ENCODE measurements at regions not wholly inside any gene's neighbourhood (a gene's known extent, or its start where the extent isn't known, plus 50 kb on each side); places are given as distances from the start of the nearest gene placed in this dataset.

DNA sequence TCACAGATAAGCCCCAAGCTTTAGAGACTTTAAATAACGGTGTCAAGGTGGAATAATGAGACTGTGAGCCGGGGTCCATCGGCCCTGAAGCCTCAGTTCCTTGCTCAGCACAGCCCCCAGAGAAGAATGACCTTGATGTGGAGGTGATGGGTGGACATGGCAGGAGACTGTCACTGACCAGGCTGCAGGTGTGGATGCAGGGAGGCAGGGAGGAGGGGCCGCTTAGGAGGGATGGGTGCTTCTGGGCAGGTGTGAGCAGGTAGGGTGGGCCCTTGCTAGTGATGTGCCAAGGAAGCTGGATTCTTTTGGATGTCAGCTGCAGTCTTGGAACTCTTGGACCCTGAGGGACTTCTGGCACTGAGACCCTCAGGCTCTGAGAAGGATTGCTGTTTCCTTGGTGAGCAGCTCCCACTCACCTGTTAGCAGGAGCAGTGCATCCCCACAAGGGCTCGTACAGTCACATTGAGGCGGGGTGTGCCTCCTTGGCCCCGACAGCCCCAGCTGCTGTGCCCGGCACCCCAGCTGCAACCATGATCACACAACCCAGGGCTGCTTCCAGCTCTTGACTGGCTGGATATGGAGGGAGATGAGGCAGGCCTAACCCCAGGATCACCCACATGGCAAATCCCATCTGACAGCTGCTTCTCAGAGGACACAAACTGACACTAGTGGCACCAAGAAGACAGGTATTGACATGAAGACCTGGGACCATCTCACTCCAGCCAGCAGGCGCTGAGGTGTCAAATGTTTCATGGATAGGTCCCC is 209.8 kb upstream of the HDAC4 start:
- no peaks in the 10 kb centered on the region for H3K36me3 ChIP-seq
- no peak overlapping the region for H3K27ac ChIP-seq
- TF ChIP-seq, protein P1, sequence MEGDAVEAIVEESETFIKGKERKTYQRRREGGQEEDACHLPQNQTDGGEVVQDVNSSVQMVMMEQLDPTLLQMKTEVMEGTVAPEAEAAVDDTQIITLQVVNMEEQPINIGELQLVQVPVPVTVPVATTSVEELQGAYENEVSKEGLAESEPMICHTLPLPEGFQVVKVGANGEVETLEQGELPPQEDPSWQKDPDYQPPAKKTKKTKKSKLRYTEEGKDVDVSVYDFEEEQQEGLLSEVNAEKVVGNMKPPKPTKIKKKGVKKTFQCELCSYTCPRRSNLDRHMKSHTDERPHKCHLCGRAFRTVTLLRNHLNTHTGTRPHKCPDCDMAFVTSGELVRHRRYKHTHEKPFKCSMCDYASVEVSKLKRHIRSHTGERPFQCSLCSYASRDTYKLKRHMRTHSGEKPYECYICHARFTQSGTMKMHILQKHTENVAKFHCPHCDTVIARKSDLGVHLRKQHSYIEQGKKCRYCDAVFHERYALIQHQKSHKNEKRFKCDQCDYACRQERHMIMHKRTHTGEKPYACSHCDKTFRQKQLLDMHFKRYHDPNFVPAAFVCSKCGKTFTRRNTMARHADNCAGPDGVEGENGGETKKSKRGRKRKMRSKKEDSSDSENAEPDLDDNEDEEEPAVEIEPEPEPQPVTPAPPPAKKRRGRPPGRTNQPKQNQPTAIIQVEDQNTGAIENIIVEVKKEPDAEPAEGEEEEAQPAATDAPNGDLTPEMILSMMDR (IDR thresholded peaks at IDR 0.05), result no peak
- no peak for TF ChIP-seq EP300 (IDR thresholded peaks at IDR 0.05)
- H3K27me3 ChIP-seq, result no peaks in the 10 kb centered on the region
- peaks cover 0 to 2% (median 0%) of the 10 kb centered on the region in 4 donors for H3K4me1 ChIP-seq
- no peak overlapping the region for H3K4me3 ChIP-seq
- WGBS, 2 donors, result 89 to 96% methylated on average over 5 to 8 of the region's 9 CpGs
- no peaks in the 10 kb centered on the region for H3K9me3 ChIP-seq
- DNase-seq (ENCODE audit: low spot score in 2 of 2), result no peak

DNA sequence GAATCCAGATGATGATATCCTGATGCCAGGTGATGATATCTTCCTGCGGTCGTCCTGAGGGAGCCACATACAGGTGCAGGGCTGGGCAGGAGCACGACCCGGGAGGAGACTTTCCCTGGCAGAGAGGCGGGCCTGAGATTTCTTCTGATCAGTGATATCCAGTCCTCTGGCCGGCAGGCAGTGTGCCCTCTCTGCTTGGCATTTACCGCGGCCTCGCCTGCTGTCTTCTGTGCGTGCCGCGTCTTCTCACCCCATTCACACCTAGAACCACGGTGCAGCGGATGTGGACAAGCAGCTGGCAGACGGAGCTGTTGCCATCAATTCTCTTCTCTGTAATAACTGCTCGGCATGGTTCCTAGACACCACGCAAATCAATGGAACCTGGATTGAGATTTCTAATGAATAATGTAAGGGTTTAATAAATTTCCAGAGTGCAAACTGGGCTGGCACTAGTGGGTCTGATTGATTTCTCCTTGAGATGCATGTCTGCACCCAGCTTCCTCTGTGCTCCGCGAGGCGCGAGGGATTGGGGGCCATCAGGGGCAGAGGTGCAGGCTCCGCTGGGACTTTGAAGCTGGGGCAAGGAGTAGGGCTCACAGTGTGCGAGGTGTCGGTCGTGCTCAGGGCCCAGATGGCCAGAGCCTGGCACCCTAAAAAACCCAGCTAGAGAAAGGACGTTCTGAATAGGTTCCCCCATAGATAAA is 208.9 kb upstream of the HDAC4 start:
- Histone ChIP-seq H3K4me3 (no peak overlapping the region), H3K9me3 (no peaks in the 10 kb centered on the region), H3K27me3 (no peaks in the 10 kb centered on the region), H3K36me3 (no peaks in the 10 kb centered on the region), H3K4me1 (peaks cover 0 to 2% (median 0%) of the 10 kb centered on the region in 4 donors), H3K27ac (no peak overlapping the region)
- TF ChIP-seq, protein P1 (IDR thresholded peaks at IDR 0.05), result no peak
- TF ChIP-seq POLR2A (IDR thresholded peaks at IDR 0.05), result no peak
- TF ChIP-seq EP300 (IDR thresholded peaks at IDR 0.05), result no peak
- DNase-seq (ENCODE audit: low spot score in 2 of 2), result no peak
- WGBS, 2 donors, result 91 to 93% methylated on average over 23 to 26 of the region's 26 CpGs

DNA sequence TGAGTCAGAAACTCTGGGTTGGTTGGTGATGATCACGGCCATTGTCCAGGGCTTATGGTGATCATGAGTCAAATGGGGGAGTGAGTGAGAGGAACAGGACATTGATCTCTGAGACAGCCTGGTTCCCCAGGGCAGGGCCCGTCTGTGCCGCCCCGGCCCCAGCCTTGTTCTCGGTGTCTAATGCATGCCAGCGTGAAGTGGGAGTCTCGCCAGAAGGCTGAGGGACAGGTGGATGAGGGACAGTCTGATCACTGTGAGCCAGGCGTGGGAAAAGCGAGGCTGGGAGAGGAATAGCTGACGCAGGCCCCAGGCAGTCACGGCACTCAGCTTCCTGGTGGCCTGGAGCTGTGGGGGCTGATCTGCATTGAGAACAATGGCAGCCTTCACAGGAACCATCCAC is 208.3 kb upstream of the HDAC4 start:
- TF ChIP-seq EP300 (IDR thresholded peaks at IDR 0.05), result no peak
- TF ChIP-seq, protein P1 (IDR thresholded peaks at IDR 0.05), result no peak
- TF ChIP-seq POLR2A (IDR thresholded peaks at IDR 0.05), result no peak
- Histone ChIP-seq H3K27ac (no peak overlapping the region), H3K27me3 (no peaks in the 10 kb centered on the region), H3K4me1 (peaks cover 0 to 2% (median 0%) of the 10 kb centered on the region in 4 donors), H3K36me3 (no peaks in the 10 kb centered on the region), H3K4me3 (no peak overlapping the region), H3K9me3 (no peaks in the 10 kb centered on the region)
- no peak for DNase-seq (ENCODE audit: low spot score in 2 of 2)
- 78 to 86% methylated on average over 11 of the region's 11 CpGs for WGBS, 2 donors

DNA sequence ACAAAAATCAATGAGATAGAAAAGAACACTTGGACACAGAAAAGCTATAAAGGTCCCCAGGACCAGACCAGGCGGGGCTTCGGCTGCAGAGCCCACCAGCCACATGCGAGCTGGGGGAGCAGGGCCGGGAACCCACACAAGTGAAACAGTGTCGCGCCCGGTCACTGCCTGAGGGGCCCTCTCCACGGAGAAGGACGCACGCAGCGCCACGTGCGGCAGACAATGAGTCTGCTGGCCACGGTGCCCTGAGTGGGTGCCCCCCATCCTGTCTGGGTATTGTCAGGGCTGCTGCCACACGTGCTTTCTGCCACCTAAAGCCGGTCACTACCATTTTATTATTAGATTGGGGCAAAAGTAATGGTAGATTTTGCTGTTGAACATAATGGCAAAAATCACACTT is 207.9 kb upstream of the HDAC4 start:
- 60 to 68% methylated on average over 16 of the region's 16 CpGs for WGBS, 2 donors
- Histone ChIP-seq H3K4me3 (no peak overlapping the region), H3K27ac (no peak overlapping the region), H3K9me3 (no peaks in the 10 kb centered on the region), H3K36me3 (no peaks in the 10 kb centered on the region), H3K4me1 (peaks cover 0 to 2% (median 0%) of the 10 kb centered on the region in 4 donors), H3K27me3 (no peaks in the 10 kb centered on the region)
- DNase-seq (ENCODE audit: low spot score in 2 of 2), result no peak
- TF ChIP-seq POLR2A (IDR thresholded peaks at IDR 0.05) (no peak), EP300 (IDR thresholded peaks at IDR 0.05) (no peak)
- TF ChIP-seq, protein P1 (IDR thresholded peaks at IDR 0.05), result no peak

DNA sequence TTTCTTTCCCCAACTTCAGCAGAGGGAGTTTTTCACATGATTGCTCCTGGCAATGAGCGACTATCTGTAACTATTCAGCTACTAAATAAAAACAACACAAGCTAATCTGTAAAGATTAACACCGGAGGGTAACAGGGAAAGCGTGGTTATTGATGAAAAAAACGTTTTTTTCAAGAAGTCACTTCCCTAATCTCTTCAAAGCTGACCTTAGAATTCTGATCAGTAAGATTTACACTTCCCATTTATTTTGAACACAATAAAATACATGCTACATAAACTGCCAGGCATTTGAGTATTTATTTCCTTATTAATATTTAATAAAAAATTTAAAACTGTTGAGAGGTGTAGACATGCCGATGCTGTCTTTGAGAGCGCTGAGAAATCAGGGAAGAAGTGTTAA is 207.4 kb upstream of the HDAC4 start:
- WGBS, 2 donors, result 61 to 66% methylated on average over 6 of the region's 6 CpGs
- H3K4me3 ChIP-seq, result no peak overlapping the region
- no peak for DNase-seq (ENCODE audit: low spot score in 2 of 2)
- H3K27ac ChIP-seq, result no peak overlapping the region
- H3K27me3 ChIP-seq, result no peaks in the 10 kb centered on the region
- peaks cover 0 to 2% (median 0%) of the 10 kb centered on the region in 4 donors for H3K4me1 ChIP-seq
- H3K36me3 ChIP-seq, result no peaks in the 10 kb centered on the region
- TF ChIP-seq EP300 (IDR thresholded peaks at IDR 0.05) (no peak), POLR2A (IDR thresholded peaks at IDR 0.05) (no peak)
- TF ChIP-seq, protein P1 (IDR thresholded peaks at IDR 0.05), result no peak
- H3K9me3 ChIP-seq, result no peaks in the 10 kb centered on the region

All from tibial nerve (tissue), 4 donors.